Esophagus squamous epithelium (tissue), 5 donors: ENCODE measurements at regions not wholly inside any gene's neighbourhood (a gene's known extent, or its start where the extent isn't known, plus 50 kb on each side); places are given as distances from the start of the nearest gene placed in this dataset.

Experiments
- DNase-seq: peaks from one replicate; lab custom pipeline; 2025; lab: John Stamatoyannopoulos, UW
- H3K27ac ChIP-seq, 4 donors: fragments of 200-600 bp; sonication (generic); one replicate each; pipeline ENCODE4 v1.5.1; 2016 to 2019; ENCODE audit warnings: mild to moderate bottlenecking in 1 of 4
- H3K27me3 ChIP-seq, 4 donors: fragments of 200-600 bp; sonication (generic); 1 replicate in 3 of 4; 2 replicates in 1 of 4; pipeline versions ENCODE4 v1.5.1 to v1.6.0; 2017 to 2021; ENCODE audit warnings: antibody characterized with exemption in 1 of 4
- H3K36me3 ChIP-seq, 3 donors: fragments of 200-600 bp; sonication (generic); one replicate each; pipeline ENCODE4 v1.5.1; 2016 to 2019
- H3K4me1 ChIP-seq, 3 donors: fragments of 200-600 bp; sonication (generic); one replicate each; pipeline ENCODE4 v1.5.1; 2017 to 2019
- H3K4me3 ChIP-seq, 4 donors: fragments of 200-600 bp; sonication (generic); 1 replicate in 3 of 4; 2 replicates in 1 of 4; pipeline ENCODE4 v1.5.1; 2016 to 2019; ENCODE audit warnings: mild to moderate bottlenecking in 2 of 4, moderate library complexity in 1 of 4
- H3K9me3 ChIP-seq, 3 donors: fragments of 200-600 bp; sonication (generic); one replicate each; pipeline ENCODE4 v1.5.1; 2016 to 2019
- CTCF ChIP-seq, 6 experiments: fragments of 450-650 bp in 4 of 6; fragments of 200-600 bp in 2 of 6; sonication (generic) in 2 of 6; IDR thresholded peaks; one replicate each; pipeline ENCODE4 v1.5.1; 2016 to 2019; ENCODE audit warnings: antibody characterized with exemption in 6 of 6, mild to moderate bottlenecking in 4 of 6, moderate library complexity in 4 of 6
- POLR2A ChIP-seq, 4 donors: fragments of 450-650 bp; IDR thresholded peaks; one replicate each; pipeline ENCODE4 v1.6.1; 2017; ENCODE audit warnings: antibody characterized with exemption in 4 of 4, mild to moderate bottlenecking in 4 of 4, moderate library complexity in 3 of 4
- WGBS, 2 donors: methylation state at CpG; one replicate each; pipeline ENCODE4 v1.1.5; 2018; 5-methylcytosine and 5-hydroxymethylcytosine counted together
- intact Hi-C: fragments of 100-400 bp; cut with DNase I; formaldehyde crosslinking; loops from one replicate; pipeline ENCODE4 v1.15.0; 2022
- donor health status: DM: yes; HTN: yes; CAD: no.

GRCh38 chr5:81817980-81818379, 67.1 kb upstream of the SSBP2 start:
- no peak for DNase-seq
- intact Hi-C loops, result no loop called here
- no peak overlapping the region for H3K27ac ChIP-seq
- H3K9me3 ChIP-seq, result no peaks in the 10 kb centered on the region
- peaks cover 0 to 11% (median 2%) of the 10 kb centered on the region in 3 donors for H3K4me1 ChIP-seq
- TF ChIP-seq POLR2A (IDR thresholded peaks at IDR 0.05) (no peak), CTCF (IDR thresholded peaks at IDR 0.05) (no peak)
- no peaks in the 10 kb centered on the region for H3K27me3 ChIP-seq
- WGBS, 2 donors, result 76% methylated on average over 5 of the region's 5 CpGs
- H3K4me3 ChIP-seq, result no peak overlapping the region
- no peaks in the 10 kb centered on the region for H3K36me3 ChIP-seq

GRCh38 chr5:81817086-81817485, 66.2 kb upstream of the SSBP2 start:
- WGBS, 2 donors, result 85 to 90% methylated on average over 3 of the region's 3 CpGs
- Histone ChIP-seq H3K27ac (no peak overlapping the region), H3K27me3 (no peaks in the 10 kb centered on the region), H3K9me3 (no peaks in the 10 kb centered on the region), H3K36me3 (no peaks in the 10 kb centered on the region), H3K4me3 (no peak overlapping the region), H3K4me1 (peaks cover 0 to 11% (median 2%) of the 10 kb centered on the region in 3 donors)
- no peak for DNase-seq
- intact Hi-C loops, result no loop called here
- TF ChIP-seq POLR2A (IDR thresholded peaks at IDR 0.05) (no peak), CTCF (IDR thresholded peaks at IDR 0.05) (no peak)

DNA sequence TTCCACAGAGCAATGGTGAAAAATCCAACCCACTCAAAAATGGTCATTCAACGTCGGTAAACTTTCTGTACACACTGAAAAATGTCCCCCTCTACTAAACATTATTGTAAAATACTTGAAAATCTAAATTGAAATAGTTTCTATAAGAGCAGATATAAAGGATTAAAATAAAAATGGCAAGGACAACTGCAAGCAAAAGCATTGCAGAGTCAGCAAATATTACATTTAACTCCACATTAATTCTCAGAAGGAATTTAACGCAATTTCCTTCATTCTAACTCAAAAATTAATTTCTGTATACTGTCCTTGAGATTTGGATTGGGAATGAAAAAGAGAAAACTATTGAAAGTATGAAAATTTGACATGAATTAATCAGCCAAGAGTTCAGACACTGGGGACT, 64.4 kb upstream of the SSBP2 start:
- Histone ChIP-seq H3K27me3 (no peaks in the 10 kb centered on the region), H3K4me3 (no peak overlapping the region), H3K4me1 (peaks cover 0 to 9% (median 2%) of the 10 kb centered on the region in 3 donors), H3K27ac (no peak overlapping the region), H3K36me3 (no peaks in the 10 kb centered on the region), H3K9me3 (no peaks in the 10 kb centered on the region)
- 90 to 93% methylated on average over 3 of the region's 3 CpGs for WGBS, 2 donors
- intact Hi-C loops, result no loop called here
- DNase-seq, result no peak
- TF ChIP-seq POLR2A (IDR thresholded peaks at IDR 0.05), result no peak
- TF ChIP-seq CTCF (IDR thresholded peaks at IDR 0.05), result no peak

DNA sequence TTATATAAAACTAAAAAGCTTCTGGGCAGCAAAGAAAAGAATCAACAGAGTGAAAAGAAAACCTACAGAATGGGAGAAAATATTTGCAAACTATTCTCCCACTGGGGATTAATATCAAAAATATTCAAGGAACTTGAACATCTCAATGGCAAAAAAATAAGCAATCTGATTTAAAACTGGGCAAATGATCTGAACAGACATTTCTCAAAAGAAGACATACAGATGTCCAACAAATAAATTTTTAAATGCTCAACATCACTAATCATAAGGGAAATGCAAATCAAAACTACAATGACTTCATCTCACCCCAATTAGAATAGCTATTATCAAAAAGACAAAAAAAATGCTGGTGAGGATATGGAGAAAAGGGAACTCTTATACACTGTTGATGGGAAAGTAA, 57.2 kb upstream of the SSBP2 start:
- no peaks in the 10 kb centered on the region for H3K27me3 ChIP-seq
- no peak overlapping the region for H3K4me3 ChIP-seq
- no peaks in the 10 kb centered on the region for H3K36me3 ChIP-seq
- no peak for DNase-seq
- H3K4me1 ChIP-seq, result no peaks in the 10 kb centered on the region
- H3K27ac ChIP-seq, result no peak overlapping the region
- H3K9me3 ChIP-seq, result peaks cover 0 to 7% (median 3%) of the 10 kb centered on the region in 3 donors
- TF ChIP-seq CTCF (IDR thresholded peaks at IDR 0.05) (no peak), POLR2A (IDR thresholded peaks at IDR 0.05) (no peak)
- intact Hi-C loops, result no loop called here

DNA sequence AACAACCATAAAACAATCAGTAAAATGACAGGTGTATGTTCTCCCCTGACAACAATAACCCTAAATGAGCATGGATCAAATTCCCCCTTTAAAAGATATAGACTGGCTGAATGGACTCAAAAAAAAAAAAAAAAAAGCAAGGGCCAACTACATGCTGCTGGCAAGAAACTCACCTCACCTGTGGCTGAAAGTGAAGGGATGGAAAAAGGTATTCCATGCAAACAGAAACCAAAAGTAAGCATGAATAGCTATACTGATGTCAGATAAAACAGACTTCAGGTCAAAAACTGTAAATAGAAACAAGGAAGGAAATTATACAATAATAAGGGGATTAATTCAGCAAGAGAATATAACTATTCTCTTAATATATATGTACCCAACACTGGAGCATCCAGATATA, 54.2 kb upstream of the SSBP2 start:
- Histone ChIP-seq H3K4me3 (no peak overlapping the region), H3K36me3 (no peaks in the 10 kb centered on the region), H3K27me3 (no peaks in the 10 kb centered on the region), H3K27ac (no peak overlapping the region), H3K4me1 (peaks cover 0 to 5% (median 5%) of the 10 kb centered on the region in 3 donors), H3K9me3 (peaks cover 0 to 7% (median 3%) of the 10 kb centered on the region in 3 donors)
- no peak for DNase-seq
- intact Hi-C loops, result no loop called here
- TF ChIP-seq CTCF (IDR thresholded peaks at IDR 0.05) (no peak), POLR2A (IDR thresholded peaks at IDR 0.05) (no peak)
